IMR-90 (cell line): ENCODE measurements at regions not wholly inside any gene's neighbourhood (a gene's known extent, or its start where the extent isn't known, plus 50 kb on each side); places are given as distances from the start of the nearest gene placed in this dataset.

Experiments
- CEBPB ChIP-seq: IDR thresholded peaks from 2 replicates; pipeline ENCODE4 v1.6.1; 2012; ENCODE audit warnings: low read depth, low read length, improper control_type of control experiment
- MXI1 ChIP-seq: IDR thresholded peaks from 2 replicates; pipeline ENCODE4 v1.6.1; 2012; ENCODE audit warnings: low read depth, mild to moderate bottlenecking, low read length, moderate library complexity, borderline replicate concordance
- TF ChIP-seq, protein P1 (sequence below): conservative IDR thresholded peaks from 2 replicates; pipeline ENCODE4 v1.5.1; 2012; ENCODE audit warnings: mild to moderate bottlenecking, low read depth, low read length, improper control_type of control experiment

DNA sequence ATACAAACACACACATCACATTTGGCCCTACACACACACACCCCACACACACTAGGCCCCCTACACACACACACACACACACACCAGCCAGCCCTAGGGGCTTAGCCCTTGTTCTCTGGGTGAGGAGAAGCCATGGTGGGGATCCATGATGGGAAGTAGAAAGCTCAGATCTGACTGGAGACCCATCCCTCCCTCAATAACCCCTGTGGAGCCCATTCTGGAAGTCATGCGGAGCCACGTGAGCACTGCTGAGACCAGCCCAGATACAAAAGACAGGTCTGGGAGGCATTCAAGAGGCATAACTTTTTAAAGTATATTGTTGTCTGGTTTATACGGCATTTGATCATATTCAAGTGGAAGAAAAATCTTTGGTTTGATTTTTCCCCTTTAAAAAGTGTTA lies 448.5 kb downstream of the SOX6 start:
- TF ChIP-seq, protein P1, sequence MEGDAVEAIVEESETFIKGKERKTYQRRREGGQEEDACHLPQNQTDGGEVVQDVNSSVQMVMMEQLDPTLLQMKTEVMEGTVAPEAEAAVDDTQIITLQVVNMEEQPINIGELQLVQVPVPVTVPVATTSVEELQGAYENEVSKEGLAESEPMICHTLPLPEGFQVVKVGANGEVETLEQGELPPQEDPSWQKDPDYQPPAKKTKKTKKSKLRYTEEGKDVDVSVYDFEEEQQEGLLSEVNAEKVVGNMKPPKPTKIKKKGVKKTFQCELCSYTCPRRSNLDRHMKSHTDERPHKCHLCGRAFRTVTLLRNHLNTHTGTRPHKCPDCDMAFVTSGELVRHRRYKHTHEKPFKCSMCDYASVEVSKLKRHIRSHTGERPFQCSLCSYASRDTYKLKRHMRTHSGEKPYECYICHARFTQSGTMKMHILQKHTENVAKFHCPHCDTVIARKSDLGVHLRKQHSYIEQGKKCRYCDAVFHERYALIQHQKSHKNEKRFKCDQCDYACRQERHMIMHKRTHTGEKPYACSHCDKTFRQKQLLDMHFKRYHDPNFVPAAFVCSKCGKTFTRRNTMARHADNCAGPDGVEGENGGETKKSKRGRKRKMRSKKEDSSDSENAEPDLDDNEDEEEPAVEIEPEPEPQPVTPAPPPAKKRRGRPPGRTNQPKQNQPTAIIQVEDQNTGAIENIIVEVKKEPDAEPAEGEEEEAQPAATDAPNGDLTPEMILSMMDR, result no peak
- TF ChIP-seq CEBPB, result no peak
- no peak for TF ChIP-seq MXI1
